ENCODE measurements at regions not wholly inside any gene's neighbourhood (a gene's known extent, or its start where the extent isn't known, plus 50 kb on each side); places are given as distances from the start of the nearest gene placed in this dataset.

DNA sequence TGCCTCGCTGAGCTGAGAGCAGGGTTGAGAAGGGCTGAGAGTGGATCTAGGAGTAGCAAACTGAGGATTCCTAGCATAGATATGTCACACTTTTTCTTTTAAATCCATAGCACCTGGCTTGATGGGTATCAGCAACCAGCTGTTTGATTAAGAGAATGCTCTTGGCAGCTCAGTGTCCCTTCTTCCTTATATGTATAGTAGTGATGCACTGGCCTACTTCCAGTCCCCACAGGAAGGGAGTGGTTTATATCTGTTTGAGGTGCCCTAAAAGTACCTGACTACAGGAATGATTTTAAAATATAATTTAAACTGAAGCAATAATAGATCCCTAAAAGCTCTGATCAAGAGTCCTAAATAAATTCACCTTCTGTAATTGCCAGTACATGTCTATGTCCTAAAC, 546.8 kb upstream of the ZNF608 start:
- DNase-seq (no peak), ATAC-seq (peak; percentile 45)
- intact Hi-C loops (cut with DNase I, micrococcal nuclease), result no loop called here

DNA sequence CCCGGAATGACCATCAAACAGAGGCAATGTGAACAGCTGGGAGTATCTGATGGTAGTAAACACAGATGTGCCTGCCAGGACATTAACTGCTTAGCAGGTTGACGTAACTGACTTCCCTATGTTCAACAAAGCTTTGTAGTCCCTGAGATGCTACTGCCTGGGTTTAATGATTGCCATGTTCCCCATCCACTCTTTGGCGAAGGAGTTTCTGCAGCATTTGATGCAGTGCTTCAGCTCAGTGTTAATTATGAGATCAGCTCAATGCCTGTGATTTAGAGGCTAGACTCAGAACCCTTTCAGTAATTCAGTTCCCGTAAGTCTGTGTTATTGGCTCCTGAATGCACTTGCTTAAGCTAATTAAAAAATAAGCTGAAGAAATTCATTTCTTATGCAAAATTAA, 547.3 kb upstream of the ZNF608 start:
- DNase-seq (no peak), ATAC-seq (peak; percentile 48)
- intact Hi-C loops (cut with DNase I, micrococcal nuclease), result no loop called here

DNA sequence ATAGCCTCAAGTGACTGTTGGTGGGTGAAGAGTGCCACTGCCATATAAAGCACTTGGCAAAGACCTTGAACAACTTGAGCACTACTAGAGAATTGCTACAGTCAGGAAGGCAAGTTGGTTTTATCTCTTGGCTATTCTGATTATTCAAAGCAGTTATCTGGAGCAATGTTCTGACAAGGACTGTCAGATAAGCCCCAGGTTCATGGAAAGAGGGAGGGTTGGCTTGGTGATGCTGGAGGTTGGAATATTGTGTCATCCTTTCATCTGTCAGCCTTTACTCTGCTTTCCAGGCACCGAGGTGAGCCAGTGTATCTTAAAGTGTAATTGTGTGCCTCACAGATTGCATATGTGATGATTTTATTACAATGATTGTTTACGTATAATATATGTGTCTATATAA, 548.4 kb upstream of the ZNF608 start:
- intact Hi-C loops (cut with DNase I, micrococcal nuclease), result no loop called here
- DNase-seq (no peak), ATAC-seq (no peak)

DNA sequence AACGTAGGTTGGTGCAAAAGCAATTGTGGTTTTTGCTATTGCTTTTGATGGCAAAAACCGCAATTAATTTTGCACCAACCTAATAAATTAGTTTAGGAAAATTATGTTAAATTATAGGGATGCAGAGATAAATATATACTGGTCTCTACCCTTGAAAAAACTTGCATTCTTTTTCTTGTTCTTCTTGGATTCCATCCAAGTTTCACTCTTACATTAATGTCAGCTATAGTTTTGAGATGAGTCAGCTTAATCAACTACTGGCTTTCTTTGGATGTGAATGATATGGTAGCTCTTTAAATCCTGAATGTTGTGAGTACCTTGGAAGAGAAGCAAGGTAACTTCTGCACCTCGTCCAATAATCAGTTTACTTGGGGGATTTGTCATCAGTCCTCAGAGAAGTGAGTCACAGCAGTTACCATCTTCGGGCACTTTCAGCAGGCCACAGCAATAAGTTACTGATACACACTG, 549.0 kb upstream of the ZNF608 start:
- DNase-seq (no peak), ATAC-seq (no peak)
- intact Hi-C loops (cut with DNase I, micrococcal nuclease), result no loop called here

DNA sequence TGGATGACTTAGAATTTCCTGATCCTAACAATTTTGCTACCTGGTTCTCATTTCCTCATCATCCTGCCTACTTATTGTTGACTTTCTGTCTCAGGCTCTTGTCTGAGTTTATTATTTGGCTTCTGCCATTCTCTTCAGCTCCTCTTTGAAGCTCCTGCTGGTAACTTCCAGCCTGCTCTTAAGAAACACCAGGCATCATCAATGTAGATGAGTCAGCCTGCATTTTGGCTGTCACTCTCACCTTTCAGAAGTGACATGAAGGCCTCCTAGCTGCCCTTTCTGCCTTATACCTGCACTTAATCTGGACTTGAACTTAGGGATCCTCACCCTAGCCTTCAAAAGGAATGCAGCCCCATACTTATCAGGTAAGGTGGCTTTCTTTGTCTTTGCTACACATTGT, 551.8 kb upstream of the ZNF608 start:
- ATAC-seq (no peak), DNase-seq (no peak)
- intact Hi-C loops (cut with DNase I, micrococcal nuclease), result no loop called here

DNA sequence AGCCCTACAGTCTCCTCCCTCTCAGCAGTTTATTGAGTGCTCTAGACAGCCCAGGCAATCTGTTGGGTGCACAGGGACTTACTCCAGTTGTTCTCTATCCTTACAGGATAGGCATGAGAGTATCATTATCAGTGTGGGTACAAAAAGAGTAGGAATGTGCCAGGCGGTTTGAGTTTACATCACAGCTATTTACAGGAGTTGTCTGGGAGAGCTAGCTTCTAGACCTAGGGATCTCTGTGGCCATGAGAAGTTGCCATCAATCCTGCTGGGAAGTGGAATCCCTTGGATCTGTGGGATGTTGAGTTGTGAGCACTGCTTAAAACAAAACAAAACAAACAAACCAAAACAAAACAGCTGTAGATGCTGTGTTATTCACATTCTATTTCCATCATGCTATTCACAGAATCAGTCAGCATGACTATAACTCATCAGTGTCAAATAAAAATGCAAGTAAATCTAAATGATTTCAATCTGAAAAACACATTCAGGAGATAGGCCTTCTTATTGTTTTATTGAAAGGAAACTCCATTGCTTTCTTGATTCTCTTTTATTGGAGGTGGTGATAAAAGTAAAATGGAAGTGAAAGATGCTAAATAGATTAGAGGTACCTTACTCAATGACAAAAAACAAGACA, 552.4 kb upstream of the ZNF608 start:
- intact Hi-C loops (cut with DNase I, micrococcal nuclease), result no loop called here
- ATAC-seq, result no peak
- DNase-seq, result no peak

DNA sequence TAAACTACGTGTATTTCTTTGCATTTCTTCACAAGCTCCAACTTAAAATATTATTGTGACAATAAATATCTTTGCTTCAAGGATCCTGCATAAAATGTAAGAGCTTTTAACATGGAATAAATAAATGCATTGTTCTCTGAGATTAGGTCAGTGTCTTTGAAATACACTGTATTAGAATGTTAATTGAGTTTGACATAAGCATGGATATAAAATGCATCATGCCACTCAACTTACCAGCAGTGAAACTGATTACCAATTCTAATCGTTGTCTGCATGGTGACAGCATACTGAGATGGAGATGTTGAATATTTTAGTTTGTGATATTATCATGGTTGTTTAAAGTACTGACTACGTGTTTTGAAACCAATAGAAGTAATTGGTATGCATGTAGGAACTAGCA, 555.3 kb upstream of the ZNF608 start:
- ATAC-seq, result no peak

DNA sequence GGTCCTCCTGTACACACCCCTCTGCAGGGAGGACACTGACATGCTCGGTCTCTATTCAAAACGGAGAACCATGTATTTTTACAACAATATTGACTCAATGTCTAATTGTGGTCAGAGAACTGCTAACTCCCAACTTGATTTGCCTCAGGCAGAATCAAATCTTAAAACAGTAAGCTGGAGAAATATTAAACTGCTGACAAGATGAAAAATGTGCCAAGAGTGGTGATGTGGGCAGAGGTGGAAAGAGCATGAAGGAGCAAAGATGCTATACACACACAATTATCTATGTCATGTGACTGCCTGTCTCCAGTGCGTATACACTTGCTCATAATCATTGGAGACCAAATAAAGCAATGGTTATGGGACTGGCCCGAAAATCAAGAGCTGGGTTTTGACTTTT, 556.1 kb upstream of the ZNF608 start:
- DNase-seq (no peak), ATAC-seq (no peak)
- intact Hi-C loops (cut with DNase I, micrococcal nuclease), result no loop called here

More for the DNA sequence above, 555.3 kb upstream of the ZNF608 start:
- intact Hi-C loops (cut with DNase I, micrococcal nuclease), result no loop called here
- DNase-seq, result no peak

DNA sequence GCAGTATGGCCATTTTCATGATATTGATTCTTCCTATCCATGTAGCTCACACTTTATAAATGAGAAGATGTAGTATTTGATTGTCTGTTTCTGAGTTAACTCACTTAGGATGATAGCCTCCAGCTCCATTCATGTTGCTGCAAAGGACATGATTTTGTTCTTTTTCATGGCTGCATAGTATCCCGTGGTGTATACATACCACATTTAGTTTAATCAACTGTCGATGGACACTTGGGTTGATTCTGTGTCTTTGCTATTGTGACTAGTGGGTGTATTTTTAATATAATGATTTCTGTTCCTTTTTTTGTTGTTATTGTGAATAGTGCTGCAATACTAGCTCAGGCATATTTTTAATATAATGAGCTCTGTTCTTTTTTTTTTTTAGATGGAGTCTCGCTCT, 560.3 kb upstream of the ZNF608 start:
- intact Hi-C loops (cut with DNase I, micrococcal nuclease), result no loop called here
- ATAC-seq (no peak), DNase-seq (no peak)

DNA sequence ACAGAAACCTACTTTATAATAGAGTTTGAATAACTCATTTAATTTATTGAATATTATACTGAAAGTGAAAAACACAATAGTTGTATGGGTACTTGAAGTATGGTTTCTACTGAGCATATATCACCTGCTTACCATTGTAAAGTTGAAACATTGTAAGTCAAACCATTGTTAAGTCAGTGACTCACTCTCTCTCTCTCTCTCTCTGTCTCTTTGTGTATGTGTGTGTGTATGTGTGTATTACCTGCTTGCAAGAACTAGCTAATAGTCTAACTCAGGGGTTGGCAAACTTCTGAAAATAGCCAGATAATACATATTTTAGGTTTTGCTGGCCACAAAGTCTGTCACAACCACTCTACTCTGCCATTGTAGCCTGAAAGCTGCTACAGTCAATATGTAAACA, 564.3 kb upstream of the ZNF608 start:
- ATAC-seq, result no peak
- intact Hi-C loops (cut with DNase I, micrococcal nuclease), result no loop called here
- DNase-seq, result no peak

DNA sequence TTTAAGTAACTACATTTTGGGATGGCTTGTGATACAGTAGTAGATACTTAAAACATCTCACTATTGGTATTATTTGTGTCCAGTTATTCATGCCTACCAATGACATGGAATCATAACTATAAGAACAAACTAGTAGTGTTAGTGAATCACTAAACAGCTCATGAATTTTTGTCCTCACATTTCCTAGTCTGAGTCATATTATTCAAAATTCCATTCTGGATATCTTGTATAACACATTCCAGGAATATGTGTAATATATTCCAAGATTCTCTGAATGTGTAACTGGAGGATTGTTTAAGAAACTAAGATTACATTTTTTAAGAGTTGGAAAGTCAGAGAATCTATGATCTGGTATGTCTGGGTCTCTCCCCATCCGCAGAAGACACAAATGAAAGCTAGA, 565.3 kb upstream of the ZNF608 start:
- DNase-seq, result no peak
- ATAC-seq, result no peak
- intact Hi-C loops (cut with DNase I, micrococcal nuclease), result no loop called here

DNA sequence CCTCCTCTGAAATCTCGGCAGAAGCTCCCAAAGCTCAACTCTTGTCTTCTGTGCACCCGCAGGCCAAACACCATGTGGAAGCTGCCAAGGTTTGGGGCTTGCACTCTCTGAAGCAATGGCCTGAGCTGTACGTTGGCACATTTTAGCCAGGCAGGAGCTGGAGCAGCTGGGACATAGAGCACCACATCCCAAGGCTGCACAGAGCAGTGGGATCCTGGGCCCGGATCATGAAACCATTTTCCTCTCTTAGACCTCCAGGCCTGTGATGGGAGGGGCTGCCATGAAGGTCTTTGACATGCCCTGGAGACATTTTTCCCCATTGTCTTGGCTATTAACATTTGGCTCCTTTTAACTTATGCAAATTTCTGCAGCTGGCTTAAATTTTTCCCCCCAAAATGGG, 567.1 kb upstream of the ZNF608 start:
- intact Hi-C loops (cut with DNase I, micrococcal nuclease), result no loop called here
- DNase-seq (no peak), ATAC-seq (no peak)

DNA sequence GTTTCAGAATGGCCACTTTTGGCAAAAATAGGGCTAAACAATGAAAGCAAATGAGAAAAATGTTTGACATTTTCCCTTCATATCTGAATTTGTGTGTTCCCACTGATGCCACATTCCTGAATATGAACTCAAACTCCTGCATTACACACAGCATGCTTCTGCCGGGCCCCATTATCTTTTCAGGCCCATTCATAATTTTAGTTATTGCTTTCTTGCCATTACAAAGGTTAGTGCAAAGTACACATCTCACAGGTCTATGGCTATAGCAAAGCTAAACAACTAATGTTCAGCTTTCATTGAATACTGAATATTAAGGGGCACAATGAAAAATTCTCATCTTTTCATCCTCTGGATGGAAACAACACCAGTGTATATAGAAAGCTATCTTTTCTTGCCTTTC, 568.9 kb upstream of the ZNF608 start:
- DNase-seq (no peak), ATAC-seq (no peak)
- intact Hi-C loops (cut with DNase I, micrococcal nuclease), result no loop called here

DNA sequence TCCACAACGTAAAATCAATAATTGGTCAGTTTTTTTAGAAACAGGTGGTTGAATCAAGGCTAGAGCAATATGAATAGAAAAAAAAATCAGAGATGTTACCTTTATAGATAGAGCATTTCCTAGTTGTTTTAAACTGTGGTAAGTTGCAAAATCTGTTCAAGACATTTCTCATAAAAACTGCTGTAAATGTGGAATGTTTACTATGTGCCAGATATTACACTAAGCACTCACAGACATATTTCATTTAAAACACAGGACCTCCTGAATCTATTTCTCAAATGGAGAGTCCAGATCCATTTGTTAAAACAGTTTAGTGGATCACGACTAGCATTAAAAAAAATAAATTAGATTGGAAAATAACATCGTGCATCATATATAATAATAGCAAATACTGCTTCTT, 570.0 kb upstream of the ZNF608 start:
- intact Hi-C loops (cut with DNase I, micrococcal nuclease), result no loop called here
- ATAC-seq (no peak), DNase-seq (no peak)

DNA sequence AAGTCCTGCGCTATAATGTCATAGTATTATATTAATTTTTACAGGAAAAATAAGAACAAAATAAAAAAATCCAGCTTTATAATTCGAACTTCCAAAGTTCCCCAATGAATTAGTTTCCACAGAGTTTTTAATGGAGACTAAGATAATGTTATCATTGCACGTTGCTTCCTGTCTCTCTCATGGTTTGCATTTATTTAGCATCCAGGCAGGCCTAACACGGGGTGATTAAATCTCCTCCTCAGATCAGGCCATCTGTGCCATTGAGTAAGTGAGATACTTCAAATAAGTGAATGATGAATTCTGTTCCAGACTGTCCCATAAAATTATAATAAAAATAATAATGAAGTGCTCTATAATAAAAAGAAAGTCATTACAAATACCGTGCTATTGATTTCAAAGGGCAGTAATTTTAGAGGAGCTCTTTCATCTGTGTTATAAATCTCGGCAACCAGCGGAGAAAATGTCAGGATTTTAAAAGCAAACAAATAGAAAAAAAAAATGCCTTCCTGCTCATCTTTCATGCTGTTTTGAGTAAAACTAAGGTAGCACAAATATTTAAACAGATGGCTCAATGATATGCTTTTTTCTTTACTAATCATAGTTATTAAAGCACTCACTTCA, 570.6 kb upstream of the ZNF608 start:
- intact Hi-C loops (cut with DNase I, micrococcal nuclease), result no loop called here
- ATAC-seq (no peak), DNase-seq (no peak)

DNA sequence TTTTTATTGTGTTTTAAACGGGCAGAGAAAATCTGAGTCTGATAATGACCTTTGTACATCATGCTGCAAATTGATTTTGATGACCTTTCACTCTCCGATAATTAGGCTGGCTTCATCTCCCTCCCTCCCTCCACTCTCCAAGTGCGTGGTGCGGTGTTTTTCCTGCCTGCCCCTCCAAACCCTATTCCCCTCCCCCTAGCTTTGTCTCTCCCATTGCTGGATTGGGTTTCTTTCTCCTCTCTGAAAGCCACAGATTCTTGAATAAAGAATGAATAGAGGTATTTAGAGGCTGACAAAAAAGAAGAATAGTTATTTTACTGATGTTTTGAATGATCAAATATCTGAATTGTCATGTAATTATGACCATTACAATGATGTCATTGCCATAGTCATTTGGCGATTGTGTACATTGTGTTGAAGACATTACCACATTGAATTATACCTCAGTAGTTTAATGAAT, 571.1 kb upstream of the ZNF608 start:
- ATAC-seq, result no peak
- DNase-seq, result no peak
- intact Hi-C loops (cut with DNase I, micrococcal nuclease), result no loop called here

DNA sequence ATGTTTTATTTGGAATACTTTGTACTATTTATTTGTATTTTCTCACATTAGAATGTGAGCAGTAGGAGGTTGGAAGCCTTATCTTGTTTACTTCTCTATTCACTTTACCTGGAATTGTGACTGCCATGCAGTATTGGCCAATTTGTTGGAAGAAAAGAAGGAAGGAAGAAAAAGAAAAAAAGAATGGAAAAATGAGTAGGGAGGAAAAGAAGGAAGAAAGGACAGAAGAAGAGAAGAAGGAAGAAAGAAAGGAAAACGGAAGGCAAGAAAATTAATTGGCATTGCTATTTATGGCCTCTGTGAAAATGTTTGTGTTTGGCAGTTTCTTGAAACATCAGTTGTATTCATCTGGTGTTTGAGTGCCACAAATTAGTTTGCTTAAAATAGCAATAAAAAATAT, 575.2 kb upstream of the ZNF608 start:
- intact Hi-C loops (cut with DNase I, micrococcal nuclease), result no loop called here
- no peak for ATAC-seq
- DNase-seq, result no peak

DNA sequence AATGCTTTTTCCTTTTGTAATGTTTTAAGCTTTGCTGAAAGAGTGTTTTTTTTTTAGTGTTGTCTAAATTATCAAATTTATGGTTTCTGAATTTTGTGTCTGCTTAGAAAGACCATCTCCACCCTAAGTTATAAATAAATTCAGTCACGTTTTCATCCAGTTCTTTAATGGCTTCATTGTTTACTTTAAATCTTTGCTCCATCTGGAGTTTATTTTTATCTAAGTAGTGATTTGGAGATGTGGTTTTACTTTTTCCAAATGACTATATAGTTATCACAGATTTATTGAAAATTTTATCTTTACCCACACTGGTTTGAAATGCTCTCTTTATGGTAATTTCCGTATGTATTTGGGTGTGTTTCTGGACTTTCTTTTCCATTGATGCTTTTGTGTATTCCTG, 577.2 kb upstream of the ZNF608 start:
- DNase-seq (no peak), ATAC-seq (no peak)
- intact Hi-C loops (cut with DNase I, micrococcal nuclease), result no loop called here

DNA sequence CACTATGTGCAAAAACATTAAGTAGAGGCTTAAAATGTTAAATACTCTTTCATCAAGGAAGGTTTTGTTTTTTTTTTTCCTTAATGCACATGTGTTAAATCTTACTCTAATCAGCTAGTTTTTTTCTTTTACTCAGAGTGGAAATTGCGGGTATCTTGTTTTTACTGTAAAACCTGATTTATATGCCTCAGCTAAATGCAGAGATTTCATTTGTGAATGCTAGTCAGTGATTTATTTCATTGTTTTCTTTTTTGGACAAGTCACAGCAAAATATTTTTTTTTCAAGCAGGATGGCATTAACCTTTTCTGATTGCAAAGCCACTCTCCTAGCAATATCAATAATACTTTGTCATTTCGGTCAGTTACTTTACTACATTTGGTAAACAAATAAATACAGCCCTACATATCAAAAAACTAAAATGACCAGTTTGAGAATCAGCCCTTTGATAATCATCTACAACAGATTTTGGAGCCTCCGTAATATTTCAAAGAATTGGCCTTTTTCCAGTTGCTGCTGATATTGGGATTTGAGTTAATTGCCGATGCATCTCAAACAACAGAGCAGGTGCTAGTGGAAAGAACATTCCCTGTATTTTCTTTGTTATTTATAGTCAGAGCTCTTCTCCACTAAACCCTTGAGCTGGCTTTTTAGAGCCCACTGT, 579.2 kb upstream of the ZNF608 start:
- ATAC-seq (no peak), DNase-seq (no peak)
- intact Hi-C loops (cut with DNase I, micrococcal nuclease), result no loop called here

DNA sequence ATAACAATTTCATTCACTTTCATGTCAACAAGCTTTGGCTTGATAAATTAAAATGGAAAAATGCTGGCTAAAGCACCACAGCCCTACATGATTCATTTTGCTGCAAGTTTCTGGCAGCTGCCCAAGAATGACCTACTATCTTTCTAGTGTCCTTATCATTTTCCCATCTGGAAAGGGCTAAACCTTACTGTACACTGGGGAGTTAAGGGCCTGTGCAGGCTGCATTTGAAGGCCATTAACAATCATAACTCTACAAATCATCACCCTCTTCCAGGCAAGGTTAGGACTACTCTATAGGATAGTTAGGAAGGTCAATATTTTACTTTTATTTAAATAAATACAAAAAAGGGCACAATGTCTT, 579.7 kb upstream of the ZNF608 start:
- DNase-seq, result peak in 1 of 2 donors; percentile 35
- intact Hi-C loops (cut with DNase I, micrococcal nuclease), result no loop called here
- ATAC-seq, result peak; percentile 40

DNA sequence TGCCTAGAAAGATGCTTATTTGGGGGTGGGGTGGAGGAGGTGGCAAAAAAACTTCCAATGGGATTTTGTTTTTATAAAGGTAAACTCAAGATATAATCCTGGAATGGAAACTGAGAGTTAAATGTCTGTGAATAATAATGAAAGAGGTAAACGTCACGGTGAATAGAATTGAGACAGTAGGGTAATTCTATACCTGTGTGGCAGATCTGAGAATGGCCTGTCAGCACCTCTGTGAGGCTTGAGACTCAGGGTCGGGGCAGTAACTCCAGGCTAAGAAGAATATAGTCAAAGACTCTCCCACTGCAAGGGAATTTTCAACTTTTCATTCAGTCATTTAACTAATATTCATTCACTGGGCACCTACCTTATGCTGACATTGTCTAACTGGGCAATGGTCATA, 581.2 kb upstream of the ZNF608 start:
- intact Hi-C loops (cut with DNase I, micrococcal nuclease), result no loop called here
- ATAC-seq (no peak), DNase-seq (no peak)

Measured in left colon (tissue), 2 donors.